HG03432 (cell line): ENCODE measurements at regions not wholly inside any gene's neighbourhood (a gene's known extent, or its start where the extent isn't known, plus 50 kb on each side); places are given as distances from the start of the nearest gene placed in this dataset.

Experiments
- ATAC-seq: cut with Tn5 transposase; IDR thresholded peaks from one replicate; pipeline ENCODE4 v1.9.1; 2021; ENCODE audit warnings: mild to moderate bottlenecking, moderate library complexity; ENCODE audit not compliant: unreplicated experiment

- ATAC-seq = no peak
Observed at GRCh38 chr3:116848248-116848829, 138.8 kb downstream of the TUSC7 start.

- no peak for ATAC-seq
Observed at GRCh38 chr3:116849261-116849688, 139.7 kb downstream of the TUSC7 start.

GRCh38 chr3:116852803-116853202, 143.2 kb downstream of the TUSC7 start:
- ATAC-seq = no peak

GRCh38 chr3:116863270-116863770, 153.7 kb downstream of the TUSC7 start:
- no peak for ATAC-seq

GRCh38 chr3:116863822-116864589, 154.4 kb downstream of the TUSC7 start:
- ATAC-seq = peak; percentile 63

- ATAC-seq = no peak
Observed at GRCh38 chr3:116864590-116864927, 155.0 kb downstream of the TUSC7 start.

GRCh38 chr3:116870379-116870778, 160.8 kb downstream of the TUSC7 start:
- ATAC-seq = no peak

GRCh38 chr3:116871905-116872304, 162.3 kb downstream of the TUSC7 start:
- no peak for ATAC-seq

GRCh38 chr3:116872688-116873087, 163.1 kb downstream of the TUSC7 start:
- no peak for ATAC-seq

- no peak for ATAC-seq
Observed at GRCh38 chr3:116873142-116873541, 163.6 kb downstream of the TUSC7 start.

- ATAC-seq = peak; percentile 92
Observed at GRCh38 chr3:116877968-116878367, 168.4 kb downstream of the TUSC7 start.

- ATAC-seq = peak; percentile 96
Observed at GRCh38 chr3:116886202-116886893, 176.8 kb downstream of the TUSC7 start.

GRCh38 chr3:116896116-116896515, 186.5 kb downstream of the TUSC7 start:
- no peak for ATAC-seq

- ATAC-seq = no peak
Observed at GRCh38 chr3:116897382-116897781, 187.8 kb downstream of the TUSC7 start.

GRCh38 chr3:116899253-116899652, 189.7 kb downstream of the TUSC7 start:
- ATAC-seq = no peak

GRCh38 chr3:116905334-116905733, 195.8 kb downstream of the TUSC7 start:
- no peak for ATAC-seq

- ATAC-seq = no peak
Observed at GRCh38 chr3:116905794-116906193, 196.2 kb downstream of the TUSC7 start.

GRCh38 chr3:116912116-116912515, 202.5 kb downstream of the TUSC7 start:
- ATAC-seq = no peak

- no peak for ATAC-seq
Observed at GRCh38 chr3:116914004-116914403, 204.4 kb downstream of the TUSC7 start.

GRCh38 chr3:116916836-116917235, 207.3 kb downstream of the TUSC7 start:
- ATAC-seq = no peak

GRCh38 chr3:116920826-116921610, 211.4 kb downstream of the TUSC7 start:
- no peak for ATAC-seq
